CD4-positive, CD25-positive, alpha-beta regulatory T cell (primary cell): ENCODE measurements at regions not wholly inside any gene's neighbourhood (a gene's known extent, or its start where the extent isn't known, plus 50 kb on each side); places are given as distances from the start of the nearest gene placed in this dataset.

ENCODE experiments used
- ATAC-seq, 2 donors: fragments of 150-1000 bp; cut with Tn5 transposase; one replicate each; pipeline ENCODE4 v1.10.0; 2021; ENCODE audit warnings: low read depth in 2 of 2, moderate number of reproducible peaks in 2 of 2, moderate library complexity in 1 of 2
- DNase-seq, 3 donors: peaks; one replicate each; pipeline versions ENCODE4 v3.0.0 to v3.0.0-alpha.2; 2012 to 2022; ENCODE audit warnings: mixed read lengths in 1 of 3
- H3K27ac ChIP-seq: one replicate; pipeline ENCODE4 v1.7.0; 2013; ENCODE audit warnings: mild to moderate bottlenecking, low read length; ENCODE audit not compliant: insufficient read depth, poor library complexity, severe bottlenecking
- H3K27me3 ChIP-seq: one replicate; pipeline ENCODE4 v1.7.0; 2013; ENCODE audit warnings: low read length; ENCODE audit not compliant: control insufficient read depth, insufficient read depth
- H3K36me3 ChIP-seq: one replicate; pipeline ENCODE4 v1.7.0; 2013; ENCODE audit warnings: mild to moderate bottlenecking, low read length, moderate library complexity; ENCODE audit not compliant: control insufficient read depth, insufficient read depth
- H3K4me1 ChIP-seq: 2 replicates; pipeline ENCODE4 v1.7.0; 2013; ENCODE audit warnings: mild to moderate bottlenecking, low read length; ENCODE audit not compliant: insufficient read depth, control insufficient read depth, poor library complexity, severe bottlenecking
- H3K4me3 ChIP-seq: one replicate; pipeline ENCODE4 v1.7.0; 2013; ENCODE audit warnings: low read depth, mild to moderate bottlenecking, low read length, moderate library complexity
- H3K9me3 ChIP-seq, 2 experiments: 1 replicate in 1 of 2; 2 replicates in 1 of 2; pipeline ENCODE4 v1.7.0; 2013; ENCODE audit warnings: low read length in 2 of 2, mild to moderate bottlenecking in 1 of 2, moderate library complexity in 1 of 2; ENCODE audit not compliant: control insufficient read depth in 2 of 2
- H3K27ac Mint-ChIP-seq, 3 donors: one replicate each; pipeline ENCODE4 v1.8.0; 2020 to 2022; ENCODE audit warnings: mild to moderate bottlenecking in 3 of 3, mixed read lengths in 3 of 3, moderate library complexity in 2 of 3
- H3K27me3 Mint-ChIP-seq: one replicate; pipeline ENCODE4 v1.8.0; 2022; ENCODE audit warnings: mild to moderate bottlenecking, mixed read lengths
- H3K36me3 Mint-ChIP-seq: one replicate; pipeline ENCODE4 v1.8.0; 2020; ENCODE audit warnings: mixed read lengths
- H3K4me1 Mint-ChIP-seq, 4 donors: one replicate each; pipeline ENCODE4 v1.8.0; 2020 to 2022; ENCODE audit warnings: mixed read lengths in 4 of 4, mild to moderate bottlenecking in 1 of 4
- H3K4me3 Mint-ChIP-seq, 4 donors: one replicate each; pipeline ENCODE4 v1.8.0; 2020 to 2022; ENCODE audit warnings: mild to moderate bottlenecking in 4 of 4, mixed read lengths in 4 of 4, moderate library complexity in 3 of 4
- H3K9me3 Mint-ChIP-seq, 7 donors: one replicate each; pipeline ENCODE4 v1.8.0; 2020 to 2022; ENCODE audit warnings: mixed read lengths in 7 of 7, mild to moderate bottlenecking in 3 of 7, moderate library complexity in 2 of 7

- no peak overlapping the region for H3K27ac Mint-ChIP-seq
- no peak for ATAC-seq
Measured at GRCh38 chr1:232459826-232460225, 170.1 kb downstream of the SIPA1L2 start.

GRCh38 chr1:232459087-232459486, 170.8 kb downstream of the SIPA1L2 start:
- no peak for ATAC-seq
- no peaks in the 10 kb centered on the region for H3K36me3 ChIP-seq
- H3K36me3 Mint-ChIP-seq: no peaks in the 10 kb centered on the region

More at GRCh38 chr1:232459826-232460225, 170.1 kb downstream of the SIPA1L2 start:
- Mint-ChIP-seq H3K27me3 (no peaks in the 10 kb centered on the region), H3K4me1 (peaks cover 0 to 10% (median 3%) of the 10 kb centered on the region in 4 donors), H3K9me3 (no peaks in the 10 kb centered on the region), H3K36me3 (no peaks in the 10 kb centered on the region), H3K4me3 (no peak overlapping the region)
- Histone ChIP-seq H3K4me3 (no peak overlapping the region), H3K36me3 (no peaks in the 10 kb centered on the region), H3K4me1 (no peaks in the 10 kb centered on the region), H3K27me3 (no peaks in the 10 kb centered on the region), H3K27ac (no peak overlapping the region), H3K9me3 (no peaks in the 10 kb centered on the region)
- no peak for DNase-seq

GRCh38 chr1:232457595-232457994, 172.3 kb downstream of the SIPA1L2 start:
- Mint-ChIP-seq H3K27ac (no peak overlapping the region), H3K9me3 (no peaks in the 10 kb centered on the region), H3K36me3 (no peaks in the 10 kb centered on the region), H3K4me1 (peaks cover 0 to 10% (median 3%) of the 10 kb centered on the region in 4 donors), H3K4me3 (no peak overlapping the region), H3K27me3 (no peaks in the 10 kb centered on the region)
- Histone ChIP-seq H3K4me1 (no peaks in the 10 kb centered on the region), H3K9me3 (no peaks in the 10 kb centered on the region), H3K36me3 (no peaks in the 10 kb centered on the region), H3K4me3 (no peak overlapping the region), H3K27ac (no peak overlapping the region), H3K27me3 (no peaks in the 10 kb centered on the region)
- ATAC-seq (peak in 1 of 2 donors; percentile 25), DNase-seq (peak in 1 of 3 donors; percentile 77)

More at GRCh38 chr1:232459087-232459486, 170.8 kb downstream of the SIPA1L2 start:
- no peak for DNase-seq
- no peaks in the 10 kb centered on the region for H3K27me3 ChIP-seq
- Mint-ChIP-seq H3K27me3 (no peaks in the 10 kb centered on the region), H3K27ac (no peak overlapping the region), H3K9me3 (no peaks in the 10 kb centered on the region), H3K4me3 (no peak overlapping the region), H3K4me1 (peaks cover 0 to 10% (median 3%) of the 10 kb centered on the region in 4 donors)
- no peaks in the 10 kb centered on the region for H3K9me3 ChIP-seq
- no peaks in the 10 kb centered on the region for H3K4me1 ChIP-seq
- no peak overlapping the region for H3K27ac ChIP-seq
- no peak overlapping the region for H3K4me3 ChIP-seq

GRCh38 chr1:232456714-232457113, 173.2 kb downstream of the SIPA1L2 start:
- DNase-seq: no peak
- H3K27me3 Mint-ChIP-seq: no peaks in the 10 kb centered on the region
- Histone ChIP-seq H3K36me3 (no peaks in the 10 kb centered on the region), H3K4me3 (no peak overlapping the region), H3K27me3 (no peaks in the 10 kb centered on the region), H3K9me3 (no peaks in the 10 kb centered on the region), H3K27ac (no peak overlapping the region), H3K4me1 (no peaks in the 10 kb centered on the region)
- no peak for ATAC-seq
- no peaks in the 10 kb centered on the region for H3K36me3 Mint-ChIP-seq
- H3K4me1 Mint-ChIP-seq: peaks cover 0 to 10% (median 3%) of the 10 kb centered on the region in 4 donors
- no peak overlapping the region for H3K4me3 Mint-ChIP-seq
- no peak overlapping the region for H3K27ac Mint-ChIP-seq
- no peaks in the 10 kb centered on the region for H3K9me3 Mint-ChIP-seq

- ATAC-seq (no peak), DNase-seq (no peak)
- no peak overlapping the region for H3K4me3 Mint-ChIP-seq
- H3K4me1 ChIP-seq: no peaks in the 10 kb centered on the region
- H3K27ac ChIP-seq: no peak overlapping the region
- no peaks in the 10 kb centered on the region for H3K9me3 Mint-ChIP-seq
- H3K9me3 ChIP-seq: no peaks in the 10 kb centered on the region
- peaks cover 0 to 10% (median 3%) of the 10 kb centered on the region in 4 donors for H3K4me1 Mint-ChIP-seq
- no peaks in the 10 kb centered on the region for H3K27me3 Mint-ChIP-seq
- H3K36me3 ChIP-seq: no peaks in the 10 kb centered on the region
- H3K27ac Mint-ChIP-seq: no peak overlapping the region
- no peaks in the 10 kb centered on the region for H3K36me3 Mint-ChIP-seq
- H3K4me3 ChIP-seq: no peak overlapping the region
- peaks cover 1% of the 10 kb centered on the region for H3K27me3 ChIP-seq
Measured at GRCh38 chr1:232454227-232454886, 175.6 kb downstream of the SIPA1L2 start.

GRCh38 chr1:232452736-232453440, 177.0 kb downstream of the SIPA1L2 start:
- Mint-ChIP-seq H3K36me3 (no peaks in the 10 kb centered on the region), H3K4me1 (peaks cover 0 to 10% (median 2%) of the 10 kb centered on the region in 4 donors), H3K9me3 (no peaks in the 10 kb centered on the region), H3K27me3 (no peaks in the 10 kb centered on the region), H3K27ac (no peak overlapping the region), H3K4me3 (no peak overlapping the region)
- H3K4me1 ChIP-seq: no peaks in the 10 kb centered on the region
- H3K4me3 ChIP-seq: no peak overlapping the region
- no peaks in the 10 kb centered on the region for H3K36me3 ChIP-seq
- DNase-seq (no peak), ATAC-seq (no peak)
- H3K27ac ChIP-seq: no peak overlapping the region
- peaks cover 1% of the 10 kb centered on the region for H3K27me3 ChIP-seq
- no peaks in the 10 kb centered on the region for H3K9me3 ChIP-seq

- H3K36me3 Mint-ChIP-seq: no peaks in the 10 kb centered on the region
- H3K4me3 Mint-ChIP-seq: no peak overlapping the region
- Histone ChIP-seq H3K27ac (no peak overlapping the region), H3K27me3 (peaks cover 1% of the 10 kb centered on the region), H3K4me1 (no peaks in the 10 kb centered on the region), H3K36me3 (no peaks in the 10 kb centered on the region), H3K9me3 (no peaks in the 10 kb centered on the region), H3K4me3 (no peak overlapping the region)
- H3K27me3 Mint-ChIP-seq: no peaks in the 10 kb centered on the region
- no peak for ATAC-seq
- H3K27ac Mint-ChIP-seq: no peak overlapping the region
- no peaks in the 10 kb centered on the region for H3K9me3 Mint-ChIP-seq
- DNase-seq: no peak
- H3K4me1 Mint-ChIP-seq: peaks cover 0 to 5% (median 0%) of the 10 kb centered on the region in 4 donors
Measured at GRCh38 chr1:232452117-232452516, 177.8 kb downstream of the SIPA1L2 start.

- Mint-ChIP-seq H3K36me3 (no peaks in the 10 kb centered on the region), H3K9me3 (no peaks in the 10 kb centered on the region), H3K27ac (no peak overlapping the region), H3K4me1 (peaks cover 0 to 3% (median 0%) of the 10 kb centered on the region in 4 donors), H3K4me3 (no peak overlapping the region), H3K27me3 (no peaks in the 10 kb centered on the region)
- ATAC-seq: no peak
- Histone ChIP-seq H3K4me3 (no peak overlapping the region), H3K27me3 (peaks cover 1% of the 10 kb centered on the region), H3K27ac (no peak overlapping the region), H3K9me3 (no peaks in the 10 kb centered on the region), H3K36me3 (no peaks in the 10 kb centered on the region), H3K4me1 (no peaks in the 10 kb centered on the region)
- no peak for DNase-seq
Measured at GRCh38 chr1:232451506-232451905, 178.4 kb downstream of the SIPA1L2 start.
